ENCODE measurements at regions not wholly inside any gene's neighbourhood (a gene's known extent, or its start where the extent isn't known, plus 50 kb on each side); places are given as distances from the start of the nearest gene placed in this dataset.
"Not testable (repeated sequence)": the region's sequence is repeated elsewhere in the genome, so short reads cannot be mapped to it uniquely, and the experiment has no call there.

GRCh38 chr13:84777316-84777715 lies 895.0 kb upstream of the SLITRK1 start:
- Histone ChIP-seq H3K27me3 (no peaks in the 10 kb centered on the region), H3K9me3 (no peaks in the 10 kb centered on the region), H3K36me3 (no peaks in the 10 kb centered on the region), H3K4me3 (no peak overlapping the region), H3K4me1 (no peaks in the 10 kb centered on the region), H3K27ac (no peak overlapping the region)
- ATAC-seq (no peak), DNase-seq (no peak)
- WGBS, 2 donors, result 71 to 75% methylated on average over 4 of the region's 4 CpGs
- TF ChIP-seq CTCF (IDR thresholded peaks at IDR 0.05), result no peak
- intact Hi-C loops (cut with DNase I), result no loop called here

GRCh38 chr13:84776593-84776992 lies 894.3 kb upstream of the SLITRK1 start:
- ATAC-seq (no peak), DNase-seq (no peak)
- H3K4me3 ChIP-seq, result no peak overlapping the region
- H3K4me1 ChIP-seq, result no peaks in the 10 kb centered on the region
- TF ChIP-seq CTCF (IDR thresholded peaks at IDR 0.05), result no peak
- H3K9me3 ChIP-seq, result no peaks in the 10 kb centered on the region
- H3K27me3 ChIP-seq, result no peaks in the 10 kb centered on the region
- H3K36me3 ChIP-seq, result no peaks in the 10 kb centered on the region
- 80 to 81% methylated on average over 2 of the region's 2 CpGs for WGBS, 2 donors
- H3K27ac ChIP-seq, result no peak overlapping the region
- intact Hi-C loops (cut with DNase I), result no loop called here

- H3K4me1 ChIP-seq; H3K9me3 ChIP-seq; H3K27me3 ChIP-seq; H3K27ac ChIP-seq; H3K4me3 ChIP-seq; DNase-seq; H3K36me3 ChIP-seq; intact Hi-C loops (cut with DNase I); ATAC-seq: not testable (repeated sequence)
- WGBS, 2 donors, result 78 to 80% methylated on average over 9 of the region's 9 CpGs
Measured at GRCh38 chr13:84775920-84776319, 893.6 kb upstream of the SLITRK1 start.

- no peak for ATAC-seq
Measured at GRCh38 chr13:84774111-84774510, 891.8 kb upstream of the SLITRK1 start.

DNA sequence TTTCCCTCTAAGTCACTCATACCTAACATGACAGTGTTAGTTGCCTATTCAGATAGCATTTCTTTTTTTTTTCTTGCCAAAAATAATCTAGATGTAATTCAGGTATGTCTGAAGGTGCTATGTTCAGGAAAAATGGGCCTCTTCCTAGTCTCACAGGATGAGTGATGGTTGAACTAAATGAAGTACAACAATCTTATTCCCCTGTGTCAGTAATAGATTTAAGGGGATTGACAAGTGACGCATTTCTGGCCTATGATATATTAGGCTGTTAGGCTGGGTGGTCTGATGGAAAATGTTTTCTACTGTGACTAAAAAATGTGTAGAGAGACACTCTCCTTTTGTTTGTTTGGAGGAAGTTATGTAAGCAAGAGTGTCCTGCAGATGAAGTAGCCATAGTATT lies 878.7 kb upstream of the SLITRK1 start:
- TF ChIP-seq CTCF (IDR thresholded peaks at IDR 0.05), result no peak
- Histone ChIP-seq H3K9me3 (peaks cover 0 to 4% (median 0%) of the 10 kb centered on the region in 11 donors), H3K4me1 (no peaks in the 10 kb centered on the region), H3K27me3 (no peaks in the 10 kb centered on the region), H3K36me3 (no peaks in the 10 kb centered on the region), H3K27ac (no peak overlapping the region), H3K4me3 (no peak overlapping the region)
- ATAC-seq (no peak), DNase-seq (no peak)
- 85% methylated on average over 1 of the region's 1 CpG for WGBS, 2 donors
- intact Hi-C loops (cut with DNase I), result no loop called here

More at GRCh38 chr13:84774111-84774510, 891.8 kb upstream of the SLITRK1 start:
- no peak for TF ChIP-seq CTCF (IDR thresholded peaks at IDR 0.05)
- H3K36me3 ChIP-seq, result no peaks in the 10 kb centered on the region
- H3K27ac ChIP-seq, result no peak overlapping the region
- no peaks in the 10 kb centered on the region for H3K4me1 ChIP-seq
- no peaks in the 10 kb centered on the region for H3K9me3 ChIP-seq
- 77 to 85% methylated on average over 2 of the region's 2 CpGs for WGBS, 2 donors
- no peaks in the 10 kb centered on the region for H3K27me3 ChIP-seq
- no peak overlapping the region for H3K4me3 ChIP-seq
- intact Hi-C loops (cut with DNase I), result no loop called here
- no peak for DNase-seq
